Ovary (tissue), 3 donors: ENCODE measurements at regions not wholly inside any gene's neighbourhood (a gene's known extent, or its start where the extent isn't known, plus 50 kb on each side); places are given as distances from the start of the nearest gene placed in this dataset.

Experiments used
- CTCF ChIP-seq, 3 donors: fragments of 450-650 bp in 2 of 3; fragments of 200-600 bp in 1 of 3; IDR thresholded peaks; one replicate each; pipeline versions ENCODE4 v1.5.1 to v1.8.0; 2016 to 2022; ENCODE audit warnings: antibody characterized with exemption in 3 of 3, mild to moderate bottlenecking in 1 of 3
- POLR2A ChIP-seq: fragments of 450-650 bp; IDR thresholded peaks from one replicate; pipeline ENCODE4 v1.6.1; 2017; ENCODE audit warnings: antibody characterized with exemption, mild to moderate bottlenecking, moderate library complexity
- donor health status: DM: no; HTN: no; CAD: no.

GRCh38 chr11:128304116-128304515, 283.2 kb downstream of the ETS1 start:
- TF ChIP-seq POLR2A (no peak), CTCF (IDR thresholded peaks at IDR 0.05) (no peak)
